GM10248 (cell line): ENCODE measurements at regions not wholly inside any gene's neighbourhood (a gene's known extent, or its start where the extent isn't known, plus 50 kb on each side); places are given as distances from the start of the nearest gene placed in this dataset.

Experiments used
- CTCF ChIA-PET: fragments of 300-600 bp; sonication (Branson Sonifier 250); formaldehyde crosslinking; extraction: SDS; loops from one replicate; lab custom pipeline; 2021; ENCODE audit warnings: antibody characterized with exemption; lab: Yijun Ruan, JAX
- POLR2A ChIA-PET: fragments of 350-650 bp; sonication (Branson Sonifier 250); formaldehyde crosslinking; extraction: SDS; loops from one replicate; lab custom pipeline; 2020; ENCODE audit warnings: antibody characterized with exemption; lab: Yijun Ruan, JAX
- DNase-seq: peaks from one replicate; pipeline ENCODE4 v3.0.0; 2012; ENCODE audit errors: extremely low spot score
- CTCF ChIP-seq: IDR thresholded peaks from 2 replicates; pipeline ENCODE4 v1.5.1; 2012; ENCODE audit warnings: mild to moderate bottlenecking, low read depth; ENCODE audit errors: extremely low read depth, missing control alignments, control extremely low read depth

DNA sequence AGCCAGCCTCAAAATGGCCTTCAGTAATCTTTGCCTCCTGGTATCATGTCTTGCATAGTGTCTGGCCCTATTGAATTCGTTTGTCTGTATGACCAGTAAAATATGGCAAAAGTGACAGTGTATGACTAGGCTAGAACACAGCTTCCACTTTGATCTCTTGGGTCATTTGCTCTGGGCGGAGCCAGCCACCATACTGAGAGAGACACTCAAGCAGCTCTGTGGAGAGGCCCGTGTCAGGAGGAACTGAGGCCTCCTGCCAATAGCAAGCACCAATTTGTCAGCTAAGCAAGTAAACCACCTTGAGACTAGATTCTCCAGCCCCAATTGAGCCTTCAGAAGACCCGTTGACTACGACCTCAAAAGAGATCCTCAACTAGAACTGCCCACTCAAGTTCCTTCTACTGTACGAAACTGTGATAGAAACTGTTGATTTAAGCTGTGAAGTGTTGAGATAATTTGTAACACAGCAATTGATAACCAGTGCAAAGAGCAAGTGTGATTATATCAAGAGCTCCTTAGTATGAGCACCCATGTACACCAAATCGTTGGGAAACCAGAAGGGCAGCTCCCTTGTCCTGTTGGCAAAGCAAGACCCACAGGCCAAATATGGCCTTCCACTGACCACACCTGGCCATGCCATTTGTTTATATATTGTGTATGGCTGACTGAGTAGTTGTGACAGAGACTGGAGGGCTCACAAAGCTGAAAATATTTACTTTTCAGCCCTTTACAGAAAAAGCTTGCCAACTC lies 52.7 kb upstream of the SERBP1 start:
- ChIA-PET POLR2A (no interaction called here), CTCF (interaction anchor here (1.0 to 12.3 kb wide), 7 partner anchors 8 to 270 kb away, joined by 3 to 144 read pairs (median 4); no protein-coding TSS in a partner anchor)
- DNase-seq = no peak
- TF ChIP-seq CTCF = no peak

DNA sequence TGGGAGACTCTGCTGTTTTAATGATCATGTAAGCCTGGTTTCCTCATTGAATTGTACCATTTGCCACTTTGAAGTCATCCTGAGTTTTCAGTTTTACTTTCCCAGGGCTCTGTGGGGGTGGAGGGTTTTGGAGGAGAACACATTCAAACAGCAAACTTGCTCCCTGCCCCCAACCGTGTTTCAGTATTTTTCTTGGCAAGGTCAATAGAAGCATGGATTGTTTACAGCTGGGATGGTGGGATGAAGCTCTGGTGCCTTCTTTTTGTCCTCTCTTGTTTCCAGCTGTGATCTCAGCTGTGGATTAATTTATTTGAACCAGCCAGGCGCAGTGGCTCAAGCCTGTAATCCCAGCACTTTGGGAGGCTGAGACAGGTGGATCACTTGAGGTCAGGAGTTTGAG lies 54.3 kb upstream of the SERBP1 start:
- CTCF ChIA-PET = interaction anchor here (1.1 to 12.3 kb wide), 2 partner anchors 17 to 270 kb away, joined by 4 to 144 read pairs; no protein-coding TSS in a partner anchor
- no peak for DNase-seq
- TF ChIP-seq CTCF = no peak
- POLR2A ChIA-PET = no interaction called here

DNA sequence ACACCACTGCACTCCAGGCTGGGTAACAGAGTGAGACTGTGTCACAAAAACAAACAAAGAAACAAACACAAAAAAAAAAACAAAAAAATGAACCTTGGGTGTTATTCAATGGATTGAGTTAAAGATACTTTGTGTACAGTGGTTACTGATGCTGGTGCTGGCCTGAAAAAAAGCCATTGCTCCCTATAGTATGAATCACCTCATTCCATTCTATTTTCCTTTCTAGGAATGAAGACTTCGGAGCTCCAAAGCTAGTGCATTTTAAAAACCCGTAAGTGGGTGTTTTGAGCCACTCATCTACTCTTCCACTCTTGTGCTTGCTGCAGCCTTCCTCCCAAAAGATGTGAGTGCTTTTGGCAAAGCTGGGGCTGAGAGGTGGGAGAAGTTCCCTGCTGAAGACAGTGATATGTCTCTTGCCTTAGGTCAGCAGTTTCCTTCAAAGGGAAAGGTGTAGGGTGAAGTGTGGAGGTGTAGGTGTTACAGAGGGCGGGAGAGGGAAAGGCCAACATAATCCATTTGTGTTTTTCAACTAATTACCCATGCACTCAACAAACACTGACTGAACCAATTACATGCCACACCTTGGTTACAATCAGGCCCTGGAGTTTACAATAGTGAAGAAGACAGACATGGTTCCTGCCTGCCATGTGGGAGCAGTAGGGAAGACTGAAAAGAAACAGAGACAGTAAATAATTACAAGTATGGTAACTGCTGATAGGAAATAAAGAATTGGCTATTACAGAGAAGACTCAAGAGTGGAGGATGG lies 55.0 kb upstream of the SERBP1 start:
- POLR2A ChIA-PET = no interaction called here
- no peak for DNase-seq
- no peak for TF ChIP-seq CTCF
- CTCF ChIA-PET = interaction anchor here (1.1 to 12.3 kb wide), 2 partner anchors 17 to 271 kb away, joined by 4 to 144 read pairs; no protein-coding TSS in a partner anchor

- peak; percentile 29 for TF ChIP-seq CTCF
- ChIA-PET POLR2A (no interaction called here), CTCF (interaction anchor here (0.7 to 12.3 kb wide), 11 partner anchors 9 to 494 kb away, joined by 3 to 144 read pairs (median 3); no protein-coding TSS in a partner anchor)
- peak; percentile 49 for DNase-seq
Observed at GRCh38 chr1:67489643-67490042, 59.4 kb upstream of the SERBP1 start.

DNA sequence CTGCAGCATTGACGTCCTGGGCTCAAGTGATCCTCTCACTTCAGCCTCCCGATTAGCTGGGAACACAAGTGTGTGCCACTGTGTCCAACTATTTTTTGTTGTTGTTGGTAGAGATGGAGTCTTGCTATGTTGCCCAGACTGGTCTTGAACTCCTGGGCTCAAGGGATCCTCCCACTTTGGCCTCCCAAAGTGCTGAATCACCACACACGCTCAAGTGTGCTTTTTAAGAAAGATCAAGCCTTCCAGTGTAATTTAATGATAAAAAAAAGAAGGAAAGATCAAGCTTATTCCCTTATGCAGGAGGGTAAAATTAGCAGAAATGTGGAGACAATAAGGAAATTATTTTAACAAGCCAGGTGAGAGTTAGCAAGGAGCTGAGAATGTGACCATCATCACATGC lies 61.1 kb upstream of the SERBP1 start:
- no peak for TF ChIP-seq CTCF
- CTCF ChIA-PET = interaction anchor here (0.8 to 12.3 kb wide), 11 partner anchors 10 to 495 kb away, joined by 3 to 144 read pairs (median 4); no protein-coding TSS in a partner anchor
- DNase-seq = no peak
- POLR2A ChIA-PET = no interaction called here

- ChIA-PET CTCF (interaction anchor here (2.3 to 12.3 kb wide), 3 partner anchors 9 to 279 kb away, joined by 10 to 144 read pairs (median 35); no protein-coding TSS in a partner anchor), POLR2A (no interaction called here)
- no peak for DNase-seq
- TF ChIP-seq CTCF = no peak
Observed at GRCh38 chr1:67493148-67493547, 62.9 kb upstream of the SERBP1 start.
